Kidney (tissue), 13 donors: ENCODE measurements at regions not wholly inside any gene's neighbourhood (a gene's known extent, or its start where the extent isn't known, plus 50 kb on each side); places are given as distances from the start of the nearest gene placed in this dataset.

Experiments
- DNase-seq, 5 donors: peaks; one replicate each; pipeline ENCODE4 v3.0.0-alpha.2; 2013 to 2020
- FAIRE-seq: peaks from 2 replicates; lab custom pipeline; 2012; peaks lifted over from hg19 to GRCh38; lab: Jason Lieb, UNC
- H3K27ac ChIP-seq, 2 donors: one replicate each; pipeline ENCODE4 v1.7.0; 2013; ENCODE audit warnings: low read depth in 2 of 2, low read length in 2 of 2, inconsistent platforms in 1 of 2
- H3K27me3 ChIP-seq: one replicate; pipeline ENCODE4 v1.7.1; 2013; ENCODE audit warnings: low read length, inconsistent platforms; ENCODE audit not compliant: control insufficient read depth, insufficient read depth
- H3K36me3 ChIP-seq, 3 donors: one replicate each; pipeline versions ENCODE4 v1.7.0 to v1.7.1; 2013; ENCODE audit warnings: low read length in 3 of 3, control low read depth in 1 of 3, inconsistent platforms in 1 of 3; ENCODE audit not compliant: insufficient read depth in 3 of 3, control insufficient read depth in 2 of 3
- H3K4me1 ChIP-seq, 3 donors: one replicate each; pipeline versions ENCODE4 v1.7.0 to v1.7.1; 2013; ENCODE audit warnings: low read length in 3 of 3, inconsistent platforms in 1 of 3, low read depth in 1 of 3; ENCODE audit not compliant: control insufficient read depth in 2 of 3, insufficient read depth in 2 of 3
- H3K4me3 ChIP-seq, 3 donors: one replicate each; pipeline versions ENCODE4 v1.7.0 to v1.8.1; 2013; ENCODE audit warnings: low read length in 3 of 3, control low read depth in 1 of 3, inconsistent platforms in 1 of 3
- H3K9ac ChIP-seq, 3 donors: one replicate each; pipeline versions ENCODE4 v1.7.0 to v1.7.1; 2013; ENCODE audit warnings: low read length in 3 of 3, control low read depth in 1 of 3, inconsistent platforms in 1 of 3
- H3K9me3 ChIP-seq, 3 donors: one replicate each; pipeline versions ENCODE4 v1.7.0 to v1.7.1; 2013; ENCODE audit warnings: low read length in 3 of 3, control low read depth in 1 of 3, inconsistent platforms in 1 of 3; ENCODE audit not compliant: control insufficient read depth in 2 of 3, insufficient read depth in 1 of 3
- intact Hi-C: fragments of 100-400 bp; cut with DNase I; formaldehyde crosslinking; loops from one replicate; pipeline ENCODE4 v1.11.1; 2022
- TF ChIP-seq, protein P1 (sequence below): IDR thresholded peaks from 3 replicates; pipeline ENCODE4 v1.5.1; 2012; ENCODE audit warnings: mild to moderate bottlenecking, moderate library complexity, borderline replicate concordance; ENCODE audit not compliant: insufficient read depth; ENCODE audit errors: extremely low read depth
- donor health status: control.
- donor health status: control.
- donor health status: control.
- donor health status: control.
- donor health status: control.
- donor health status: DM: yes; HTN: yes; CAD: no.
- donor health status: Normal renal cell carcinoma (clear cell type).

DNA sequence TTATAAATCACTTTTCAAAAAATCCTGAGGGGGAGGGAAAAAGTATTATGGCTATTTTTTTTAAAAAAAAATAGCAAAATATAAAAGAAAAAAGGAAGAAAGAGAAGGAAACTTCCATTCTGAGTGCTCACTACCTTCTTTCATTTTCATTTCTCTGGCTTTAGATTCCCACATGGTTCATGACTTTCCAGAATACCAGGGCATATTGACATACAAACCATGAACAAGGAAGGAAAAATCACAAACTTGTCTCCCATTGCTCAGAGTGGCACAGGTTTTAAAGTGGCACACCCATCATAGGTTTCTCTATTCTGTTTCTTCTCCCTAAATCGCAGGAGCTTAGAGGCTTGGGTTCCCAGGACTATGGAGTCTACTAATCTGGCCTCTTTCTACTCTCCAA, 136.3 kb upstream of the CXXC4 start:
- intact Hi-C loops, result no loop called here
- Histone ChIP-seq H3K27me3 (no peaks in the 10 kb centered on the region), H3K27ac (no peak overlapping the region), H3K36me3 (no peaks in the 10 kb centered on the region), H3K9ac (no peak overlapping the region), H3K4me1 (no peaks in the 10 kb centered on the region), H3K4me3 (no peak overlapping the region), H3K9me3 (no peaks in the 10 kb centered on the region)
- no peak for DNase-seq
- FAIRE-seq, result no peak
- TF ChIP-seq, protein P1, sequence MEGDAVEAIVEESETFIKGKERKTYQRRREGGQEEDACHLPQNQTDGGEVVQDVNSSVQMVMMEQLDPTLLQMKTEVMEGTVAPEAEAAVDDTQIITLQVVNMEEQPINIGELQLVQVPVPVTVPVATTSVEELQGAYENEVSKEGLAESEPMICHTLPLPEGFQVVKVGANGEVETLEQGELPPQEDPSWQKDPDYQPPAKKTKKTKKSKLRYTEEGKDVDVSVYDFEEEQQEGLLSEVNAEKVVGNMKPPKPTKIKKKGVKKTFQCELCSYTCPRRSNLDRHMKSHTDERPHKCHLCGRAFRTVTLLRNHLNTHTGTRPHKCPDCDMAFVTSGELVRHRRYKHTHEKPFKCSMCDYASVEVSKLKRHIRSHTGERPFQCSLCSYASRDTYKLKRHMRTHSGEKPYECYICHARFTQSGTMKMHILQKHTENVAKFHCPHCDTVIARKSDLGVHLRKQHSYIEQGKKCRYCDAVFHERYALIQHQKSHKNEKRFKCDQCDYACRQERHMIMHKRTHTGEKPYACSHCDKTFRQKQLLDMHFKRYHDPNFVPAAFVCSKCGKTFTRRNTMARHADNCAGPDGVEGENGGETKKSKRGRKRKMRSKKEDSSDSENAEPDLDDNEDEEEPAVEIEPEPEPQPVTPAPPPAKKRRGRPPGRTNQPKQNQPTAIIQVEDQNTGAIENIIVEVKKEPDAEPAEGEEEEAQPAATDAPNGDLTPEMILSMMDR, result no peak

DNA sequence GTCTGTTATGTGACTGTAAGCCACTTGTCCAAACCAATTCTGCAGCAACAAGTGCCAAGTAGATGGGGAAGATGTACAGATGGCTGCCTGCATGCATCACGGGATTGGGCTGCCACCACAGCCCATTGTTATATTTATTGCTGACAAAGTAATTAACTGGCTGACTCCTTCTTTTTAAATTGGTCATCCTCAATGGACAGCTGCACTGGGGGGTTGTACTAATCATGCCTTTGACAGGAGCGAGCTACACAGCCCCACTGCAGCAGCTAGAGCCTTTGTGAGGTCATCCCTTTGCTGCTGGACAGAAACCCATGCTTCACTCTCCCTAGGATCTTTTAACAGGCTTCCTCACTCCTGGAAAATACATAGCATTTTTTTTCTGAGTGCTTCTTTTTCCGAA, 146.7 kb upstream of the CXXC4 start:
- H3K4me1 ChIP-seq, result no peaks in the 10 kb centered on the region
- DNase-seq, result peak in 2 of 5 donors; percentile 7 to 8
- no peak overlapping the region for H3K9ac ChIP-seq
- FAIRE-seq, result no peak
- no peaks in the 10 kb centered on the region for H3K9me3 ChIP-seq
- H3K27ac ChIP-seq, result no peak overlapping the region
- H3K36me3 ChIP-seq, result no peaks in the 10 kb centered on the region
- TF ChIP-seq, protein P1, result no peak
- intact Hi-C loops, result no loop called here
- H3K27me3 ChIP-seq, result no peaks in the 10 kb centered on the region
- no peak overlapping the region for H3K4me3 ChIP-seq

DNA sequence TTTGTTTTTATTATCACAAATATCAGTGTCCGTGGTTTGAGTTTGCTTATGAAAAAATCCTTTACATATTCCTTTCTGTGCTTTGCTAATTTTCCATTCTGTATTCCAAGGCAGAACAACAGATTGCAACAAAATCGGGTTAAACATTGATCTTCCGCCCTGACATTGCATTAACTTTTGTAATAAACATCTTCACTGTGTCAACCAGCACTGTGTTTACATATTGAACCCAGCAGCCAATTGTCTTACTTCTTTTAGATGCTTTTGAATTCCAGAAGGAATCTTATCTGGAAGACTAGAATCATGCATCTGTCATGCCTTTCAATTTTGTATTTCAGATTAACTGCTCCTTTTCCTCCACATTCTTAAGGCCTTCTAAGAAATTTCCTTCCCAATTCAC, 147.8 kb upstream of the CXXC4 start:
- Histone ChIP-seq H3K4me3 (no peak overlapping the region), H3K9ac (no peak overlapping the region), H3K27ac (no peak overlapping the region), H3K9me3 (no peaks in the 10 kb centered on the region), H3K27me3 (no peaks in the 10 kb centered on the region), H3K4me1 (no peaks in the 10 kb centered on the region), H3K36me3 (no peaks in the 10 kb centered on the region)
- DNase-seq, result peak in 1 of 5 donors; percentile 0
- TF ChIP-seq, protein P1, result no peak
- no peak for FAIRE-seq
- intact Hi-C loops, result no loop called here

DNA sequence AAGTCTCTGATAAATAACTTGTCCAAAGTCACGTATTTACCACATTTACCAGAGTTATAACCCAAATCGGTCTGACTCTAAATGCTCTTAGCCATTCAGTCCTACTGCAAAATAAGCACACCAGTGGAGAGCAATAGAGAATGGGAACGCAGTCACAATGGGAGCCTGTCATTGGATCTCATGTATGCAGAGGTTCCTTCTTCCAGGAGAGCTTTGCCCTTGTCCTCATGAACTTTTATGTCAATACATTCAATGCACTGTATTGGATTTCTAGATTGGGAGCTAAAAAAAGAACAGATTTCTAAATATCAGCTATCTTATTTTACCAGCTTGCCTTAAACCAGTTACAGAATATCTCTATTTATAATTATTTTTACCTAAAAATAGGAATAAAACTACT, 149.1 kb upstream of the CXXC4 start:
- Histone ChIP-seq H3K4me3 (no peak overlapping the region), H3K9ac (no peak overlapping the region), H3K27ac (no peak overlapping the region), H3K36me3 (no peaks in the 10 kb centered on the region), H3K9me3 (no peaks in the 10 kb centered on the region), H3K4me1 (no peaks in the 10 kb centered on the region), H3K27me3 (no peaks in the 10 kb centered on the region)
- FAIRE-seq (no peak), DNase-seq (no peak)
- TF ChIP-seq, protein P1, result no peak
- intact Hi-C loops, result no loop called here
